ENCODE measurements at regions not wholly inside any gene's neighbourhood (a gene's known extent, or its start where the extent isn't known, plus 50 kb on each side); places are given as distances from the start of the nearest gene placed in this dataset.

DNA sequence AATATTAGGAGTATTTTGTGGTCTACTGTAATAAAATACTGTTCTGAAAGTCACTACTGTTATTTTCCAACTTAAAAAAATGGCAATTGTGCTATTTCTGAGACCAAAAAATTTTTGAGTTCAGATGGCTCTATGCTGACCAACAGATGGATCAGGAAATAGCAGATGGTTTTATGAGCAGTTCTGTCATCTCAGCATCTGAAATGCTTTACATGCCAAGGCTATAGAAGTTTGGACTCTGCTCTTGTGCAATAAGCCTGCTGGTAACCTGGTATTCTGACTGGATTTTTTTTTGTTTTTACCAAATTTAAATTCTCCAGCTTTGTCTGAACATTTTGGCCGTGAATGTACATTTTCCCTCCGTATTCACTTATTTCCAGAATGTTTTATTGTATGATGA lies 1127.5 kb downstream of the GRIK2 start:
- TF ChIP-seq, protein P1, sequence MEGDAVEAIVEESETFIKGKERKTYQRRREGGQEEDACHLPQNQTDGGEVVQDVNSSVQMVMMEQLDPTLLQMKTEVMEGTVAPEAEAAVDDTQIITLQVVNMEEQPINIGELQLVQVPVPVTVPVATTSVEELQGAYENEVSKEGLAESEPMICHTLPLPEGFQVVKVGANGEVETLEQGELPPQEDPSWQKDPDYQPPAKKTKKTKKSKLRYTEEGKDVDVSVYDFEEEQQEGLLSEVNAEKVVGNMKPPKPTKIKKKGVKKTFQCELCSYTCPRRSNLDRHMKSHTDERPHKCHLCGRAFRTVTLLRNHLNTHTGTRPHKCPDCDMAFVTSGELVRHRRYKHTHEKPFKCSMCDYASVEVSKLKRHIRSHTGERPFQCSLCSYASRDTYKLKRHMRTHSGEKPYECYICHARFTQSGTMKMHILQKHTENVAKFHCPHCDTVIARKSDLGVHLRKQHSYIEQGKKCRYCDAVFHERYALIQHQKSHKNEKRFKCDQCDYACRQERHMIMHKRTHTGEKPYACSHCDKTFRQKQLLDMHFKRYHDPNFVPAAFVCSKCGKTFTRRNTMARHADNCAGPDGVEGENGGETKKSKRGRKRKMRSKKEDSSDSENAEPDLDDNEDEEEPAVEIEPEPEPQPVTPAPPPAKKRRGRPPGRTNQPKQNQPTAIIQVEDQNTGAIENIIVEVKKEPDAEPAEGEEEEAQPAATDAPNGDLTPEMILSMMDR (IDR thresholded peaks at IDR 0.05) = no peak
- TF ChIP-seq POLR2AphosphoS5 (IDR thresholded peaks at IDR 0.05) = no peak
